Panc1 (cell line): ENCODE measurements at regions not wholly inside any gene's neighbourhood (a gene's known extent, or its start where the extent isn't known, plus 50 kb on each side); places are given as distances from the start of the nearest gene placed in this dataset.

Experiments
- ATAC-seq: fragments of 200-7000 bp; cut with Tn5 transposase; 2 replicates; pipeline ENCODE4 v1.9.1; 2020; ENCODE audit warnings: mild to moderate bottlenecking, moderate library complexity
- BruUV-seq: library from RNA; stranded (reverse); fragments of 400-500 nt; replicated peaks from 2 replicates; lab custom pipeline; 2021; lab: Mats Ljungman, UMichigan
- CTCF ChIA-PET: fragments of 300-600 bp; sonication (Branson Sonifier 250); formaldehyde crosslinking; loops from one replicate; lab custom pipeline; 2022; ENCODE audit warnings: antibody characterized with exemption; lab: Charles Lee
- POLR2A ChIA-PET: fragments of 300-600 bp; sonication (Branson Sonifier 250); formaldehyde crosslinking; loops from one replicate; lab custom pipeline; 2022; ENCODE audit warnings: antibody characterized with exemption; lab: Charles Lee
- DNase-seq: peaks from one replicate; pipeline ENCODE4 v3.0.0-alpha.2; 2010; ENCODE audit warnings: low read depth, low spot score
- H3K27ac ChIP-seq: 2 replicates; pipeline ENCODE4 v1.5.1; 2011; ENCODE audit warnings: mild to moderate bottlenecking, low read length, inconsistent platforms
- H3K27me3 ChIP-seq: fragments of 200-500 bp; sonication (Bioruptor generic); 2 replicates; pipeline ENCODE4 v1.6.0; 2014; ENCODE audit warnings: low read length, inconsistent platforms; ENCODE audit not compliant: control insufficient read depth, insufficient read depth
- H3K36me3 ChIP-seq: fragments of 200-500 bp; sonication (Bioruptor generic); 2 replicates; pipeline ENCODE4 v1.5.1; 2014; ENCODE audit warnings: inconsistent platforms, mild to moderate bottlenecking, low read length, moderate library complexity; ENCODE audit not compliant: control insufficient read depth, insufficient read depth
- H3K4me1 ChIP-seq: 2 replicates; pipeline ENCODE4 v1.5.1; 2011; ENCODE audit warnings: inconsistent platforms, mild to moderate bottlenecking, low read length, moderate library complexity; ENCODE audit not compliant: control insufficient read depth, insufficient read depth
- H3K4me3 ChIP-seq, 2 experiments: 2 replicates each; pipeline ENCODE4 v1.5.1; 2011 to 2012; ENCODE audit warnings: low read depth in 2 of 2, low read length in 2 of 2, mild to moderate bottlenecking in 2 of 2, inconsistent platforms in 1 of 2, moderate library complexity in 1 of 2
- H3K9me3 ChIP-seq: fragments of 200-500 bp; sonication (Bioruptor generic); 2 replicates; pipeline ENCODE4 v1.5.1; 2014; ENCODE audit warnings: low read depth, mild to moderate bottlenecking, inconsistent platforms, low read length, moderate library complexity; ENCODE audit not compliant: control insufficient read depth, insufficient read depth
- POLR2AphosphoS5 ChIP-seq: IDR thresholded peaks from 2 replicates; pipeline ENCODE4 v1.6.1; 2012; ENCODE audit warnings: mild to moderate bottlenecking, low read depth, low read length, moderate library complexity
- SIN3A ChIP-seq: IDR thresholded peaks from 2 replicates; pipeline ENCODE4 v1.6.1; 2012; ENCODE audit warnings: low read depth, mild to moderate bottlenecking, low read length, moderate library complexity, borderline replicate concordance; ENCODE audit not compliant: insufficient read depth
- TCF7L2 ChIP-seq: IDR thresholded peaks from 2 replicates; pipeline ENCODE4 v1.6.1; 2011; ENCODE audit warnings: mild to moderate bottlenecking, low read depth, low read length, inconsistent platforms
- in situ Hi-C: cut with HindIII; loops from 2 replicates; pipeline ENCODE4 v1.10.0; 2016; ENCODE audit warnings: low sequenced_read_pairs, low pct_unique_long_range_greater_than_20kb
- intact Hi-C: fragments of 100-400 bp; cut with micrococcal nuclease; formaldehyde crosslinking; loops from one replicate; pipeline ENCODE4 v1.10.0; 2022; ENCODE audit not compliant: unreplicated experiment
- TF ChIP-seq, protein P1 (sequence below), 2 experiments: IDR thresholded peaks; 2 replicates each; pipeline ENCODE4 v1.6.1; 2011 to 2012; ENCODE audit warnings: low read depth in 2 of 2, control low read depth in 1 of 2, low read length in 1 of 2, mild to moderate bottlenecking in 1 of 2, moderate library complexity in 1 of 2; ENCODE audit not compliant: insufficient read depth in 1 of 2
- TF ChIP-seq, protein P2 (sequence below): fragments of 450-650 bp; IDR thresholded peaks from 2 replicates; pipeline ENCODE4 v1.5.1; 2017; ENCODE audit warnings: mild to moderate bottlenecking

DNA sequence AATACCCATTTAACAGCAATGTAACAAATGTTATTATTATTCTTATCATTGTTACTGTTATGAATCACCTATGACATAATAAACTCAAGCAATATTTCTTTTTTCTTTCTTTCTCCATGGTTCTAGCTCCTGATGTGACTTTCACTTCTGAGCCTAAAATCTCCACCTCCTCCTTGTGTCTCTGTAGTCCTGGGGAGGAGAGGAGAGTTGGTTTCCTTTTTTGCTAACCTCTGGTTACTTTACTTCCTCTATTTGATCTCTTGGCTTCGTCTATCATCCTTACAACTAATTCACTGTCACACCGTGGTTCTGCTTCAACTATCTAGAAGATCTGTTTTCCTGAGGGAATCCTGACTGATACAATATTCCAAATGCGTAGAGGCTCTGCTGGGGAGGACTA, 456.6 kb downstream of the VRK1 start:
- H3K36me3 ChIP-seq, result no peaks in the 10 kb centered on the region
- ATAC-seq (no peak), DNase-seq (no peak)
- H3K9me3 ChIP-seq, result no peaks in the 10 kb centered on the region
- H3K27me3 ChIP-seq, result no peaks in the 10 kb centered on the region
- in situ Hi-C loops (no loop called here), intact Hi-C loops (no loop called here)
- BruUV-seq, result no TSS peak
- H3K4me1 ChIP-seq, result no peaks in the 10 kb centered on the region
- TF ChIP-seq, protein P1, sequence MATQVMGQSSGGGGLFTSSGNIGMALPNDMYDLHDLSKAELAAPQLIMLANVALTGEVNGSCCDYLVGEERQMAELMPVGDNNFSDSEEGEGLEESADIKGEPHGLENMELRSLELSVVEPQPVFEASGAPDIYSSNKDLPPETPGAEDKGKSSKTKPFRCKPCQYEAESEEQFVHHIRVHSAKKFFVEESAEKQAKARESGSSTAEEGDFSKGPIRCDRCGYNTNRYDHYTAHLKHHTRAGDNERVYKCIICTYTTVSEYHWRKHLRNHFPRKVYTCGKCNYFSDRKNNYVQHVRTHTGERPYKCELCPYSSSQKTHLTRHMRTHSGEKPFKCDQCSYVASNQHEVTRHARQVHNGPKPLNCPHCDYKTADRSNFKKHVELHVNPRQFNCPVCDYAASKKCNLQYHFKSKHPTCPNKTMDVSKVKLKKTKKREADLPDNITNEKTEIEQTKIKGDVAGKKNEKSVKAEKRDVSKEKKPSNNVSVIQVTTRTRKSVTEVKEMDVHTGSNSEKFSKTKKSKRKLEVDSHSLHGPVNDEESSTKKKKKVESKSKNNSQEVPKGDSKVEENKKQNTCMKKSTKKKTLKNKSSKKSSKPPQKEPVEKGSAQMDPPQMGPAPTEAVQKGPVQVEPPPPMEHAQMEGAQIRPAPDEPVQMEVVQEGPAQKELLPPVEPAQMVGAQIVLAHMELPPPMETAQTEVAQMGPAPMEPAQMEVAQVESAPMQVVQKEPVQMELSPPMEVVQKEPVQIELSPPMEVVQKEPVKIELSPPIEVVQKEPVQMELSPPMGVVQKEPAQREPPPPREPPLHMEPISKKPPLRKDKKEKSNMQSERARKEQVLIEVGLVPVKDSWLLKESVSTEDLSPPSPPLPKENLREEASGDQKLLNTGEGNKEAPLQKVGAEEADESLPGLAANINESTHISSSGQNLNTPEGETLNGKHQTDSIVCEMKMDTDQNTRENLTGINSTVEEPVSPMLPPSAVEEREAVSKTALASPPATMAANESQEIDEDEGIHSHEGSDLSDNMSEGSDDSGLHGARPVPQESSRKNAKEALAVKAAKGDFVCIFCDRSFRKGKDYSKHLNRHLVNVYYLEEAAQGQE (IDR thresholded peaks at IDR 0.05; ENCODE audit: insufficient read depth in 1 of 2, low read depth in 2 of 2, low read length in 1 of 2), result no peak
- TF ChIP-seq, protein P2, sequence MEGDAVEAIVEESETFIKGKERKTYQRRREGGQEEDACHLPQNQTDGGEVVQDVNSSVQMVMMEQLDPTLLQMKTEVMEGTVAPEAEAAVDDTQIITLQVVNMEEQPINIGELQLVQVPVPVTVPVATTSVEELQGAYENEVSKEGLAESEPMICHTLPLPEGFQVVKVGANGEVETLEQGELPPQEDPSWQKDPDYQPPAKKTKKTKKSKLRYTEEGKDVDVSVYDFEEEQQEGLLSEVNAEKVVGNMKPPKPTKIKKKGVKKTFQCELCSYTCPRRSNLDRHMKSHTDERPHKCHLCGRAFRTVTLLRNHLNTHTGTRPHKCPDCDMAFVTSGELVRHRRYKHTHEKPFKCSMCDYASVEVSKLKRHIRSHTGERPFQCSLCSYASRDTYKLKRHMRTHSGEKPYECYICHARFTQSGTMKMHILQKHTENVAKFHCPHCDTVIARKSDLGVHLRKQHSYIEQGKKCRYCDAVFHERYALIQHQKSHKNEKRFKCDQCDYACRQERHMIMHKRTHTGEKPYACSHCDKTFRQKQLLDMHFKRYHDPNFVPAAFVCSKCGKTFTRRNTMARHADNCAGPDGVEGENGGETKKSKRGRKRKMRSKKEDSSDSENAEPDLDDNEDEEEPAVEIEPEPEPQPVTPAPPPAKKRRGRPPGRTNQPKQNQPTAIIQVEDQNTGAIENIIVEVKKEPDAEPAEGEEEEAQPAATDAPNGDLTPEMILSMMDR, result no peak
- TF ChIP-seq SIN3A (no peak), TCF7L2 (no peak), POLR2AphosphoS5 (no peak)
- ChIA-PET CTCF (no interaction called here), POLR2A (no interaction called here)
- H3K4me3 ChIP-seq, result no peak overlapping the region
- no peak overlapping the region for H3K27ac ChIP-seq

DNA sequence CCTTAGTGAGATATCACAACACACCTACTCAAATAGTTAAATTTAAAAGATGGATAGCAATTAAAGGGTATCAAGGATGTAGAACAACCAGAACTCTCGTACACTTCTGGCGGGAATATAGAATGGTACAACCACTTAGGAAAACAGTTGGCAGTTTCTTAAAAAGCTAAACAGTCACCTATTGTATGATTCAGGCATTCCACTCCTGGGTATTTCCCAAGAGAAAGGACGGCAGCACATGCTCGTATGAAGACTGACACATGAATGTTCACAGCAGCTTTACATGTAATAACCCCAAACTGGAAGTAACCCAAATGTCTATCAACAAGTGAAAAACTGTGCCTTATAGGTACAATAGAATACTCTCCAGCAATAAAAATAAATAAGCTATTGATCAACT, 465.2 kb downstream of the VRK1 start:
- intact Hi-C loops, result no loop called here
- Histone ChIP-seq H3K4me3 (no peak overlapping the region), H3K27me3 (no peaks in the 10 kb centered on the region), H3K4me1 (no peaks in the 10 kb centered on the region), H3K9me3 (no peaks in the 10 kb centered on the region), H3K36me3 (no peaks in the 10 kb centered on the region), H3K27ac (no peak overlapping the region)
- no peak for ATAC-seq
- DNase-seq, result no peak
- ChIA-PET CTCF (no interaction called here), POLR2A (no interaction called here)
- in situ Hi-C loops, result no loop called here
- TF ChIP-seq POLR2AphosphoS5 (no peak), TCF7L2 (no peak)
- TF ChIP-seq, protein P2, result no peak
- BruUV-seq, result no TSS peak
